GM13977 (cell line): ENCODE measurements at regions not wholly inside any gene's neighbourhood (a gene's known extent, or its start where the extent isn't known, plus 50 kb on each side); places are given as distances from the start of the nearest gene placed in this dataset.

ENCODE experiments used
- DNase-seq: peaks from one replicate; pipeline ENCODE4 v3.0.0; 2012; ENCODE audit warnings: low spot score
- CTCF ChIP-seq: IDR thresholded peaks from 2 replicates; pipeline ENCODE4 v1.5.1; 2012; ENCODE audit warnings: mild to moderate bottlenecking, control low read depth; ENCODE audit not compliant: insufficient read depth; ENCODE audit errors: extremely low read depth, missing control alignments
- in situ Hi-C: fragments of 300-500 bp; cut with MboI; formaldehyde crosslinking; loops from one replicate; pipeline ENCODE4 v1.12.0; 2022; ENCODE audit warnings: low sequenced_read_pairs, low pct_unique_long_range_greater_than_20kb, mixed read lengths, inconsistent platforms; ENCODE audit not compliant: unreplicated experiment

- no peak for TF ChIP-seq CTCF
- in situ Hi-C loops: no loop called here
- DNase-seq: no peak
Measured at GRCh38 chr7:86158111-86158510, 485.6 kb upstream of the GRM3 start.

GRCh38 chr7:86155623-86156022 lies 488.1 kb upstream of the GRM3 start:
- in situ Hi-C loops: no loop called here
- no peak for TF ChIP-seq CTCF
- no peak for DNase-seq

GRCh38 chr7:86152926-86153325 lies 490.8 kb upstream of the GRM3 start:
- no peak for DNase-seq
- TF ChIP-seq CTCF: no peak
- in situ Hi-C loops: no loop called here

- in situ Hi-C loops: no loop called here
- TF ChIP-seq CTCF: no peak
- no peak for DNase-seq
Measured at GRCh38 chr7:86149024-86149665, 494.6 kb upstream of the GRM3 start.

- TF ChIP-seq CTCF: no peak
- in situ Hi-C loops: no loop called here
- no peak for DNase-seq
Measured at GRCh38 chr7:86148501-86148900, 495.2 kb upstream of the GRM3 start.

- in situ Hi-C loops: no loop called here
- no peak for DNase-seq
- TF ChIP-seq CTCF: no peak
Measured at GRCh38 chr7:86137343-86137742, 506.4 kb upstream of the GRM3 start.

GRCh38 chr7:86130268-86130667 lies 513.4 kb upstream of the GRM3 start:
- DNase-seq: no peak
- no peak for TF ChIP-seq CTCF
- in situ Hi-C loops: no loop called here
